Prostate gland (tissue), 2 donors: ENCODE measurements at regions not wholly inside any gene's neighbourhood (a gene's known extent, or its start where the extent isn't known, plus 50 kb on each side); places are given as distances from the start of the nearest gene placed in this dataset.

Experiments used
- DNase-seq: peaks from one replicate; pipeline ENCODE4 v3.0.0-alpha.2; 2019; ENCODE audit warnings: low spot score
- H3K27ac ChIP-seq, 2 donors: fragments of 200-600 bp; sonication (generic); 2 replicates each; pipeline ENCODE4 v1.5.1; 2017 to 2019
- H3K27me3 ChIP-seq: fragments of 200-600 bp; sonication (generic); replicated peaks from 2 replicates; pipeline ENCODE4 v1.5.1; 2019; ENCODE audit not compliant: insufficient read depth
- H3K36me3 ChIP-seq, 2 donors: fragments of 200-600 bp; sonication (generic); 1 replicate in 1 of 2; 2 replicates in 1 of 2; pipeline versions ENCODE4 v1.5.1 to v1.8.1; 2017 to 2019
- H3K4me1 ChIP-seq: fragments of 200-600 bp; sonication (generic); replicated peaks from 2 replicates; pipeline ENCODE4 v1.5.1; 2019
- H3K4me3 ChIP-seq, 2 donors: fragments of 200-600 bp; sonication (generic); 2 replicates each; pipeline ENCODE4 v1.5.1; 2017 to 2019
- H3K9me3 ChIP-seq: fragments of 200-600 bp; sonication (generic); 2 replicates; pipeline ENCODE4 v1.5.1; 2017
- POLR2A ChIP-seq: fragments of 450-650 bp; IDR thresholded peaks from one replicate; pipeline ENCODE4 v1.6.1; 2016; ENCODE audit warnings: antibody characterized with exemption, mild to moderate bottlenecking
- POLR2AphosphoS5 ChIP-seq: sonication (generic); formaldehyde crosslinking; IDR thresholded peaks from one replicate; pipeline ENCODE4 v1.6.1; 2017; ENCODE audit warnings: antibody characterized with exemption
- WGBS: methylation state at CpG from one replicate; pipeline ENCODE4 v1.1.5; 2018; 5-methylcytosine and 5-hydroxymethylcytosine counted together
- intact Hi-C: fragments of 100-400 bp; cut with DNase I; formaldehyde crosslinking; loops from one replicate; pipeline ENCODE4 v1.14.2; 2022
- TF ChIP-seq, protein P1 (sequence below), 4 experiments: fragments of 200-600 bp in 2 of 4; fragments of 450-650 bp in 2 of 4; sonication (generic) in 2 of 4; IDR thresholded peaks; 1 replicate in 3 of 4; 2 replicates in 1 of 4; pipeline ENCODE4 v1.5.1; 2016 to 2019; ENCODE audit warnings: antibody characterized with exemption in 4 of 4, mild to moderate bottlenecking in 2 of 4, moderate library complexity in 2 of 4

DNA sequence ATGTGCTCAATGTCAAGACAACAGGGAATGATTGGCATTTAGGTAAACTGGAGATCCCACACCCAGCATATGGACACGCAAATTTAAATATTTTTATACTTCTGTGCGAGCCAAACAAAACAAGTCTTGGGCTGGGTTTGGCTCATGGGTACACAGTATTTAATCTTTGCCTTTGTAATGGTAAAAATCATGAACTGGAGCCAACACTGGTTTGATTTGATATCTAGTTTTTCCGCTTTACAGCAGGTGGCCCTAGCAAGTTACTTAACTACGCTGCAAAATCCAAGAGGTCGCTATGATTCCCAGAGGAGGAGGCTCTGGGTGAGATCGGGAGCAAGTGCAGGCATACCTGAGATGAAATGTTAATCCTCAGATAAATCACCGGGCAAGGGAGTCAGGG, 207.9 kb upstream of the SATB1 start:
- Histone ChIP-seq H3K27me3 (no peaks in the 10 kb centered on the region), H3K4me3 (no peak overlapping the region), H3K36me3 (no peaks in the 10 kb centered on the region), H3K4me1 (peaks cover 11% of the 10 kb centered on the region), H3K27ac (no peak overlapping the region), H3K9me3 (no peaks in the 10 kb centered on the region)
- TF ChIP-seq, protein P1, sequence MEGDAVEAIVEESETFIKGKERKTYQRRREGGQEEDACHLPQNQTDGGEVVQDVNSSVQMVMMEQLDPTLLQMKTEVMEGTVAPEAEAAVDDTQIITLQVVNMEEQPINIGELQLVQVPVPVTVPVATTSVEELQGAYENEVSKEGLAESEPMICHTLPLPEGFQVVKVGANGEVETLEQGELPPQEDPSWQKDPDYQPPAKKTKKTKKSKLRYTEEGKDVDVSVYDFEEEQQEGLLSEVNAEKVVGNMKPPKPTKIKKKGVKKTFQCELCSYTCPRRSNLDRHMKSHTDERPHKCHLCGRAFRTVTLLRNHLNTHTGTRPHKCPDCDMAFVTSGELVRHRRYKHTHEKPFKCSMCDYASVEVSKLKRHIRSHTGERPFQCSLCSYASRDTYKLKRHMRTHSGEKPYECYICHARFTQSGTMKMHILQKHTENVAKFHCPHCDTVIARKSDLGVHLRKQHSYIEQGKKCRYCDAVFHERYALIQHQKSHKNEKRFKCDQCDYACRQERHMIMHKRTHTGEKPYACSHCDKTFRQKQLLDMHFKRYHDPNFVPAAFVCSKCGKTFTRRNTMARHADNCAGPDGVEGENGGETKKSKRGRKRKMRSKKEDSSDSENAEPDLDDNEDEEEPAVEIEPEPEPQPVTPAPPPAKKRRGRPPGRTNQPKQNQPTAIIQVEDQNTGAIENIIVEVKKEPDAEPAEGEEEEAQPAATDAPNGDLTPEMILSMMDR (IDR thresholded peaks at IDR 0.05): no peak
- TF ChIP-seq POLR2A (no peak), POLR2AphosphoS5 (no peak)
- DNase-seq: peak; percentile 16
- intact Hi-C loops: no loop called here
- WGBS: 42% methylated on average over 7 of the region's 7 CpGs

DNA sequence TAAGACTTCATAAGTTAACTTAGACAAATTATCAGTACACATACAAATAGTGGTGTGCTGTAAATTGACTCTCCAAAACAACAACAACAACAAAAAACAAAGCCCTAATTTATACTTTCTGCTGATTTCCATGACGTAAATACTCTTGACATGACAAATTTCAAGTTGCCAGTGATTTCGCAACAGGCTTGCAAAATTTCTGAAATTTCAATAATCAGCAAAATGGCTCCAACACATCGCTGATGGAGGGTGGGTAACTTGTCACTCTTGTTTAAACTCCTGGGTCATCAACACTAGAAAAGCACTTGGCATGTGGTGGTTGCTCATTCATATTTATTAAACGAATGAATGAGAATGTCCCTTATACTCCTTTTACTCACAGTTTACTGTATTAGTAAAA, 205.2 kb upstream of the SATB1 start:
- DNase-seq: no peak
- no peak for TF ChIP-seq POLR2A
- TF ChIP-seq POLR2AphosphoS5: no peak
- TF ChIP-seq, protein P1 (IDR thresholded peaks at IDR 0.05): no peak
- H3K27me3 ChIP-seq: no peaks in the 10 kb centered on the region
- peaks cover 11% of the 10 kb centered on the region for H3K4me1 ChIP-seq
- 93% methylated on average over 4 of the region's 4 CpGs for WGBS
- no peak overlapping the region for H3K27ac ChIP-seq
- H3K9me3 ChIP-seq: no peaks in the 10 kb centered on the region
- no peak overlapping the region for H3K4me3 ChIP-seq
- H3K36me3 ChIP-seq: no peaks in the 10 kb centered on the region
- intact Hi-C loops: no loop called here

- WGBS: 89% methylated on average over 2 of the region's 2 CpGs
- Histone ChIP-seq H3K4me3 (no peak overlapping the region), H3K27ac (no peak overlapping the region), H3K9me3 (no peaks in the 10 kb centered on the region), H3K4me1 (no peaks in the 10 kb centered on the region), H3K27me3 (no peaks in the 10 kb centered on the region), H3K36me3 (no peaks in the 10 kb centered on the region)
- no peak for DNase-seq
- intact Hi-C loops: no loop called here
- TF ChIP-seq POLR2A (no peak), POLR2AphosphoS5 (no peak)
- TF ChIP-seq, protein P1 (IDR thresholded peaks at IDR 0.05): no peak
Measured at GRCh38 chr3:18625085-18625484, 199.9 kb upstream of the SATB1 start.

GRCh38 chr3:18623220-18623619, 198.1 kb upstream of the SATB1 start:
- Histone ChIP-seq H3K4me3 (no peak overlapping the region), H3K9me3 (no peaks in the 10 kb centered on the region), H3K4me1 (no peaks in the 10 kb centered on the region), H3K27me3 (no peaks in the 10 kb centered on the region), H3K27ac (no peak overlapping the region), H3K36me3 (no peaks in the 10 kb centered on the region)
- DNase-seq: no peak
- intact Hi-C loops: no loop called here
- TF ChIP-seq, protein P1 (IDR thresholded peaks at IDR 0.05): no peak
- TF ChIP-seq POLR2AphosphoS5 (no peak), POLR2A (no peak)
- 92% methylated on average over 6 of the region's 6 CpGs for WGBS

- no peaks in the 10 kb centered on the region for H3K27me3 ChIP-seq
- DNase-seq: no peak
- H3K9me3 ChIP-seq: no peaks in the 10 kb centered on the region
- TF ChIP-seq, protein P1 (IDR thresholded peaks at IDR 0.05): no peak
- no peak for TF ChIP-seq POLR2A
- TF ChIP-seq POLR2AphosphoS5: no peak
- no peak overlapping the region for H3K27ac ChIP-seq
- no peaks in the 10 kb centered on the region for H3K36me3 ChIP-seq
- intact Hi-C loops: no loop called here
- no peak overlapping the region for H3K4me3 ChIP-seq
- no peaks in the 10 kb centered on the region for H3K4me1 ChIP-seq
Measured at GRCh38 chr3:18618723-18619122, 193.6 kb upstream of the SATB1 start.
